Tibial nerve (tissue), 4 donors: ENCODE measurements at regions not wholly inside any gene's neighbourhood (a gene's known extent, or its start where the extent isn't known, plus 50 kb on each side); places are given as distances from the start of the nearest gene placed in this dataset.

Experiments used
- DNase-seq, 2 donors: peaks; one replicate each; pipeline ENCODE4 v3.0.0-alpha.2; 2019; ENCODE audit warnings: low spot score in 2 of 2
- H3K27ac ChIP-seq, 4 donors: fragments of 200-600 bp; sonication (generic) in 3 of 4; one replicate each; pipeline ENCODE4 v1.5.1; 2017 to 2019; ENCODE audit warnings: mild to moderate bottlenecking in 1 of 4
- H3K27me3 ChIP-seq, 2 donors: fragments of 200-600 bp; sonication (generic) in 1 of 2; one replicate each; pipeline versions ENCODE4 v1.5.1 to v1.6.0; 2017 to 2019
- H3K36me3 ChIP-seq, 3 donors: fragments of 200-600 bp; sonication (generic); one replicate each; pipeline ENCODE4 v1.5.1; 2018 to 2019
- H3K4me1 ChIP-seq, 4 donors: fragments of 200-600 bp; sonication (generic) in 3 of 4; one replicate each; pipeline ENCODE4 v1.5.1; 2017 to 2019
- H3K4me3 ChIP-seq, 4 donors: fragments of 200-600 bp; sonication (generic) in 3 of 4; one replicate each; pipeline ENCODE4 v1.5.1; 2017 to 2019; ENCODE audit warnings: mild to moderate bottlenecking in 1 of 4, moderate library complexity in 1 of 4
- H3K9me3 ChIP-seq, 4 donors: fragments of 200-600 bp; sonication (generic) in 3 of 4; one replicate each; pipeline ENCODE4 v1.5.1; 2017 to 2019
- CTCF ChIP-seq, 5 experiments: fragments of 200-600 bp in 3 of 5; fragments of 450-650 bp in 2 of 5; sonication (generic) in 3 of 5; IDR thresholded peaks; one replicate each; pipeline ENCODE4 v1.5.1; 2016 to 2019; ENCODE audit warnings: antibody characterized with exemption in 5 of 5, mild to moderate bottlenecking in 3 of 5, moderate library complexity in 2 of 5
- EP300 ChIP-seq, 2 donors: sonication (generic); formaldehyde crosslinking; IDR thresholded peaks; one replicate each; pipeline ENCODE4 v1.6.1; 2017; ENCODE audit warnings: antibody characterized with exemption in 2 of 2, mild to moderate bottlenecking in 1 of 2
- POLR2A ChIP-seq, 2 donors: fragments of 450-650 bp; IDR thresholded peaks; one replicate each; pipeline ENCODE4 v1.6.1; 2017; ENCODE audit warnings: antibody characterized with exemption in 2 of 2, mild to moderate bottlenecking in 2 of 2, moderate library complexity in 2 of 2
- WGBS, 2 donors: methylation state at CpG; one replicate each; pipeline ENCODE4 v1.1.5; 2018; 5-methylcytosine and 5-hydroxymethylcytosine counted together

DNA sequence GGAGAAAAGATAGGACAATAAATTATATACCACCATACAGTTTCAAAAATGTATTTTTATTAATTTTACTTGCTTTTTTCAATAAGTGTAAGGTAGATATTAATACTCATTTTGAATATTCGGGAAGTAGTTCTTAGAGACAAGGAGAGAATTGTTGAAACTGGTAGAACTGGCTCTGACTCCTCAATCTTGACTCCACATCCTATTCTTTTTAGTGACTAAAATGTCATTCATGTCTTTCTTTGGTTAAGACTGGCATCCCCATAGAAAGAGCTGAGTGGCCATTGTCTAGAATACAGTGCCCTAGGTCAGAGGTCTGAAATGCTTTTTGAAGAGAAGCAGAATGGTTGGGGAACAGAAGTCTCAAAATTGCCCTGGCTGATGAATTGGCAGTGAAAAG, 177.6 kb upstream of the LRIG3 start:
- H3K27me3 ChIP-seq, result no peaks in the 10 kb centered on the region
- no peak for DNase-seq
- no peak for TF ChIP-seq POLR2A (IDR thresholded peaks at IDR 0.05)
- TF ChIP-seq EP300 (IDR thresholded peaks at IDR 0.05), result no peak
- no peak for TF ChIP-seq CTCF (IDR thresholded peaks at IDR 0.05)
- 45 to 79% methylated on average over 1 of the region's 1 CpG for WGBS, 2 donors
- H3K36me3 ChIP-seq, result no peaks in the 10 kb centered on the region
- no peak overlapping the region for H3K4me3 ChIP-seq
- H3K27ac ChIP-seq, result no peak overlapping the region
- no peaks in the 10 kb centered on the region for H3K4me1 ChIP-seq
- no peaks in the 10 kb centered on the region for H3K9me3 ChIP-seq

GRCh38 chr12:59096246-59096645, 175.9 kb upstream of the LRIG3 start:
- Histone ChIP-seq H3K9me3 (no peaks in the 10 kb centered on the region), H3K27ac (no peak overlapping the region), H3K4me3 (no peak overlapping the region), H3K36me3 (no peaks in the 10 kb centered on the region), H3K4me1 (no peaks in the 10 kb centered on the region), H3K27me3 (no peaks in the 10 kb centered on the region)
- no peak for DNase-seq
- TF ChIP-seq POLR2A (IDR thresholded peaks at IDR 0.05), result no peak
- no peak for TF ChIP-seq CTCF (IDR thresholded peaks at IDR 0.05)
- TF ChIP-seq EP300 (IDR thresholded peaks at IDR 0.05), result no peak

- WGBS, 2 donors, result 88 to 93% methylated on average over 1 of the region's 1 CpG
- H3K27me3 ChIP-seq, result no peaks in the 10 kb centered on the region
Measured at GRCh38 chr12:59093073-59093772, 172.9 kb upstream of the LRIG3 start.

DNA sequence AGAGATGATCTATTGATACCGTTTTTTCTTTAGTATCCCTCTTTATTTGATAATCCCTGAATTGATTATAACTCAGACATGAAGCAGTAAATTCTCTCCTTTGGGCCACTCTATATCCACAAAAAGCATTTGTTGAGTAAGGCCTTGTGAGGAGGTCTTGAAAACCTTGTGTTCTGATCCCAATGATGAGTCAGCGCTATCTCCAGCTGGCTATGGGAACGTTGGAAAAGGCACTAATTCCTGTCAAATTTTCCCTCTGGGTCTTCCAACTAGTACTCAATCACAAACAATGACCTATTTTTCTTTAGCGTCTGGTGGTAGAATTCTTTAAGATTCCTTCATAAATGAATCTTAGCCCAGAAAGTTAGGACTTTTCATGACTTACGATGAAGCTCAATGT, 168.4 kb upstream of the LRIG3 start:
- 29 to 40% methylated on average over 5 of the region's 5 CpGs for WGBS, 2 donors
- no peak overlapping the region for H3K27ac ChIP-seq
- no peaks in the 10 kb centered on the region for H3K9me3 ChIP-seq
- no peak for DNase-seq
- H3K27me3 ChIP-seq, result no peaks in the 10 kb centered on the region
- H3K4me1 ChIP-seq, result peaks cover 0 to 21% (median 0%) of the 10 kb centered on the region in 4 donors
- TF ChIP-seq EP300 (IDR thresholded peaks at IDR 0.05), result no peak
- TF ChIP-seq CTCF (IDR thresholded peaks at IDR 0.05), result no peak
- no peak for TF ChIP-seq POLR2A (IDR thresholded peaks at IDR 0.05)
- H3K4me3 ChIP-seq, result no peak overlapping the region
- H3K36me3 ChIP-seq, result no peaks in the 10 kb centered on the region

More at GRCh38 chr12:59093073-59093772, 172.9 kb upstream of the LRIG3 start:
- no peaks in the 10 kb centered on the region for H3K9me3 ChIP-seq
- H3K36me3 ChIP-seq, result no peaks in the 10 kb centered on the region
- TF ChIP-seq EP300 (IDR thresholded peaks at IDR 0.05) (no peak), POLR2A (IDR thresholded peaks at IDR 0.05) (no peak), CTCF (IDR thresholded peaks at IDR 0.05) (no peak)
- H3K27ac ChIP-seq, result no peak overlapping the region
- H3K4me1 ChIP-seq, result no peaks in the 10 kb centered on the region
- DNase-seq, result no peak
- no peak overlapping the region for H3K4me3 ChIP-seq

- DNase-seq, result no peak
- TF ChIP-seq POLR2A (IDR thresholded peaks at IDR 0.05) (no peak), EP300 (IDR thresholded peaks at IDR 0.05) (no peak), CTCF (IDR thresholded peaks at IDR 0.05) (no peak)
- WGBS, 2 donors, result 77 to 81% methylated on average over 3 of the region's 3 CpGs
- Histone ChIP-seq H3K36me3 (no peaks in the 10 kb centered on the region), H3K4me1 (peaks cover 0 to 21% (median 0%) of the 10 kb centered on the region in 4 donors), H3K27me3 (no peaks in the 10 kb centered on the region), H3K27ac (no peak overlapping the region), H3K4me3 (no peak overlapping the region), H3K9me3 (no peaks in the 10 kb centered on the region)
Measured at GRCh38 chr12:59087691-59088090, 167.4 kb upstream of the LRIG3 start.
